Activated CD4-positive, alpha-beta T cell treated with anti-CD3 and anti-CD28 coated beads for 36 hours (primary cell): ENCODE measurements at regions not wholly inside any gene's neighbourhood (a gene's known extent, or its start where the extent isn't known, plus 50 kb on each side); places are given as distances from the start of the nearest gene placed in this dataset.

Experiments
- ATAC-seq: fragments of 200-7000 bp; cut with Tn5 transposase; one replicate; pipeline ENCODE4 v1.10.0; 2021; ENCODE audit warnings: mild to moderate bottlenecking, moderate library complexity
- CTCF ChIA-PET: fragments of 350-600 bp; sonication (Branson Sonifier 250); formaldehyde crosslinking; loops from one replicate; lab custom pipeline; 2021; ENCODE audit warnings: antibody characterized with exemption; lab: Charles Lee
- POLR2A ChIA-PET: fragments of 350-600 bp; sonication (Branson Sonifier 250); formaldehyde crosslinking; loops from one replicate; lab custom pipeline; 2021; ENCODE audit warnings: antibody characterized with exemption, inconsistent platforms; lab: Charles Lee
- DNase-seq: peaks from one replicate; pipeline ENCODE4 v3.0.0-alpha.2; 2020
- H3K27ac Mint-ChIP-seq: one replicate; pipeline ENCODE4 v1.8.0; 2021; ENCODE audit warnings: mixed read lengths
- H3K27me3 Mint-ChIP-seq: one replicate; pipeline ENCODE4 v1.8.0; 2021; ENCODE audit warnings: mixed read lengths
- H3K36me3 Mint-ChIP-seq: one replicate; pipeline ENCODE4 v1.8.0; 2021; ENCODE audit warnings: low read depth, mixed read lengths
- H3K4me1 Mint-ChIP-seq: one replicate; pipeline ENCODE4 v1.8.0; 2021; ENCODE audit warnings: mixed read lengths
- H3K4me3 Mint-ChIP-seq: one replicate; pipeline ENCODE4 v1.8.0; 2021; ENCODE audit warnings: mild to moderate bottlenecking, moderate library complexity, mixed read lengths
- H3K9me3 Mint-ChIP-seq: one replicate; pipeline ENCODE4 v1.8.0; 2021; ENCODE audit warnings: low read depth, mixed read lengths
- intact Hi-C, 2 experiments: fragments of 100-400 bp; cut with DNase I in 1 of 2; cut with micrococcal nuclease in 1 of 2; formaldehyde crosslinking; loops; one replicate each; pipeline versions ENCODE4 v1.14.2 to v1.15.1; 2022 to 2024; cut with DNase I, micrococcal nuclease

- Mint-ChIP-seq H3K27ac (peak overlapping the region; percentile 83), H3K27me3 (no peaks in the 10 kb centered on the region), H3K9me3 (no peaks in the 10 kb centered on the region), H3K4me1 (peaks cover 71% of the 10 kb centered on the region), H3K36me3 (peaks cover 2% of the 10 kb centered on the region), H3K4me3 (no peak overlapping the region)
- CTCF ChIA-PET = interaction anchor here (0.7 kb wide), 1 partner anchor 234 kb away, joined by 3 read pairs; no protein-coding TSS in a partner anchor
- intact Hi-C loops = loop anchor here in 1 of 2 experiments (10.0 kb wide), 2 partner anchors 241 to 789 kb away; partner anchors contain the start of gene JARID2
- no peak for ATAC-seq
- POLR2A ChIA-PET = no interaction called here
- DNase-seq = peak; percentile 26
Observed at GRCh38 chr6:14455427-14455826, 337.9 kb downstream of the CD83 start.

GRCh38 chr6:14455876-14456648 is 338.5 kb downstream of the CD83 start:
- no peaks in the 10 kb centered on the region for H3K27me3 Mint-ChIP-seq
- no peak for ATAC-seq
- ChIA-PET CTCF (interaction anchor here (0.7 kb wide), 1 partner anchor 235 kb away, joined by 3 read pairs; no protein-coding TSS in a partner anchor), POLR2A (interaction anchor here (0.6 kb wide), 1 partner anchor 9 kb away, joined by 3 read pairs; no protein-coding TSS in a partner anchor)
- no peak overlapping the region for H3K4me3 Mint-ChIP-seq
- H3K27ac Mint-ChIP-seq = peak overlapping the region; percentile 83
- H3K9me3 Mint-ChIP-seq = no peaks in the 10 kb centered on the region
- H3K4me1 Mint-ChIP-seq = peaks cover 68% of the 10 kb centered on the region
- no peak for DNase-seq
- H3K36me3 Mint-ChIP-seq = peaks cover 2% of the 10 kb centered on the region
- intact Hi-C loops = loop anchor here in 1 of 2 experiments (10.0 kb wide), 2 partner anchors 241 to 789 kb away; partner anchors contain the start of gene JARID2

GRCh38 chr6:14456941-14457340 is 339.4 kb downstream of the CD83 start:
- no peaks in the 10 kb centered on the region for H3K27me3 Mint-ChIP-seq
- intact Hi-C loops = loop anchor here in 1 of 2 experiments (10.0 kb wide), 2 partner anchors 242 to 788 kb away; partner anchors contain the start of gene JARID2
- H3K36me3 Mint-ChIP-seq = no peaks in the 10 kb centered on the region
- no peaks in the 10 kb centered on the region for H3K9me3 Mint-ChIP-seq
- ATAC-seq (peak; percentile 28), DNase-seq (no peak)
- POLR2A ChIA-PET = no interaction called here
- H3K4me3 Mint-ChIP-seq = no peak overlapping the region
- CTCF ChIA-PET = no interaction called here
- H3K27ac Mint-ChIP-seq = no peak overlapping the region
- H3K4me1 Mint-ChIP-seq = peaks cover 61% of the 10 kb centered on the region

GRCh38 chr6:14458669-14459266 is 341.2 kb downstream of the CD83 start:
- H3K4me3 Mint-ChIP-seq = no peak overlapping the region
- peaks cover 3% of the 10 kb centered on the region for H3K9me3 Mint-ChIP-seq
- H3K36me3 Mint-ChIP-seq = peaks cover 4% of the 10 kb centered on the region
- DNase-seq = no peak
- intact Hi-C loops = loop anchor here in 1 of 2 experiments (10.0 kb wide), 2 partner anchors 244 to 786 kb away; partner anchors contain the start of gene JARID2
- ATAC-seq = no peak
- ChIA-PET CTCF (no interaction called here), POLR2A (no interaction called here)
- H3K27me3 Mint-ChIP-seq = no peaks in the 10 kb centered on the region
- peaks cover 47% of the 10 kb centered on the region for H3K4me1 Mint-ChIP-seq
- no peak overlapping the region for H3K27ac Mint-ChIP-seq

GRCh38 chr6:14459315-14459714 is 341.7 kb downstream of the CD83 start:
- Mint-ChIP-seq H3K36me3 (peaks cover 4% of the 10 kb centered on the region), H3K27ac (no peak overlapping the region), H3K27me3 (no peaks in the 10 kb centered on the region), H3K4me3 (no peak overlapping the region), H3K9me3 (peaks cover 3% of the 10 kb centered on the region), H3K4me1 (peaks cover 47% of the 10 kb centered on the region)
- POLR2A ChIA-PET = no interaction called here
- ATAC-seq (no peak), DNase-seq (no peak)
- intact Hi-C loops = loop anchor here in 1 of 2 experiments (10.0 kb wide), 2 partner anchors 245 to 785 kb away; partner anchors contain the start of gene JARID2
- CTCF ChIA-PET = no interaction called here

- Mint-ChIP-seq H3K27ac (no peak overlapping the region), H3K4me1 (peaks cover 35% of the 10 kb centered on the region)
- POLR2A ChIA-PET = no interaction called here
Observed at GRCh38 chr6:14460556-14460955, 343.0 kb downstream of the CD83 start.

GRCh38 chr6:14462135-14462534 is 344.6 kb downstream of the CD83 start:
- Mint-ChIP-seq H3K27me3 (no peaks in the 10 kb centered on the region), H3K36me3 (peaks cover 4% of the 10 kb centered on the region), H3K4me3 (no peak overlapping the region), H3K27ac (no peak overlapping the region), H3K4me1 (peaks cover 20% of the 10 kb centered on the region), H3K9me3 (peaks cover 3% of the 10 kb centered on the region)
- intact Hi-C loops = no loop called here
- ChIA-PET POLR2A (interaction anchor here (0.6 kb wide), 1 partner anchor 354 kb away, joined by 3 read pairs; no protein-coding TSS in a partner anchor), CTCF (interaction anchor here (0.7 kb wide), 1 partner anchor 12 kb away, joined by 3 read pairs; no protein-coding TSS in a partner anchor)
- no peak for ATAC-seq
- DNase-seq = no peak

More at GRCh38 chr6:14460556-14460955, 343.0 kb downstream of the CD83 start:
- CTCF ChIA-PET = no interaction called here
- intact Hi-C loops = no loop called here
- H3K27me3 Mint-ChIP-seq = no peaks in the 10 kb centered on the region
- H3K36me3 Mint-ChIP-seq = peaks cover 4% of the 10 kb centered on the region
- ATAC-seq = no peak
- DNase-seq = no peak
- H3K4me3 Mint-ChIP-seq = no peak overlapping the region
- H3K9me3 Mint-ChIP-seq = peaks cover 3% of the 10 kb centered on the region

GRCh38 chr6:14462566-14462965 is 345.0 kb downstream of the CD83 start:
- Mint-ChIP-seq H3K4me1 (peaks cover 18% of the 10 kb centered on the region), H3K9me3 (peaks cover 3% of the 10 kb centered on the region), H3K27me3 (no peaks in the 10 kb centered on the region), H3K4me3 (no peak overlapping the region), H3K27ac (no peak overlapping the region), H3K36me3 (peaks cover 4% of the 10 kb centered on the region)
- DNase-seq (no peak), ATAC-seq (no peak)
- intact Hi-C loops = no loop called here
- POLR2A ChIA-PET = interaction anchor here (0.6 kb wide), 2 partner anchors 10 to 354 kb away, joined by 3 read pairs; no protein-coding TSS in a partner anchor
- CTCF ChIA-PET = interaction anchor here (0.7 kb wide), 1 partner anchor 12 kb away, joined by 3 read pairs; no protein-coding TSS in a partner anchor

GRCh38 chr6:14463110-14463509 is 345.5 kb downstream of the CD83 start:
- no peak for ATAC-seq
- no peak overlapping the region for H3K27ac Mint-ChIP-seq
- H3K9me3 Mint-ChIP-seq = peaks cover 8% of the 10 kb centered on the region
- peaks cover 16% of the 10 kb centered on the region for H3K4me1 Mint-ChIP-seq
- peaks cover 4% of the 10 kb centered on the region for H3K36me3 Mint-ChIP-seq
- H3K4me3 Mint-ChIP-seq = no peak overlapping the region
- DNase-seq = no peak
- ChIA-PET POLR2A (interaction anchor here (0.6 kb wide), 1 partner anchor 10 kb away, joined by 3 read pairs; no protein-coding TSS in a partner anchor), CTCF (interaction anchor here (1.9 kb wide), 1 partner anchor 9 kb away, joined by 4 read pairs; no protein-coding TSS in a partner anchor)
- intact Hi-C loops = no loop called here
- no peaks in the 10 kb centered on the region for H3K27me3 Mint-ChIP-seq

- Mint-ChIP-seq H3K36me3 (peaks cover 4% of the 10 kb centered on the region), H3K4me3 (no peak overlapping the region), H3K9me3 (peaks cover 15% of the 10 kb centered on the region), H3K27me3 (no peaks in the 10 kb centered on the region), H3K27ac (no peak overlapping the region), H3K4me1 (peaks cover 16% of the 10 kb centered on the region)
- intact Hi-C loops = no loop called here
- ATAC-seq = peak; percentile 33
- POLR2A ChIA-PET = no interaction called here
- DNase-seq = peak; percentile 13
- CTCF ChIA-PET = interaction anchor here (1.9 kb wide), 1 partner anchor 10 kb away, joined by 4 read pairs; no protein-coding TSS in a partner anchor
Observed at GRCh38 chr6:14464055-14464454, 346.5 kb downstream of the CD83 start.

- H3K27me3 Mint-ChIP-seq = no peaks in the 10 kb centered on the region
- H3K27ac Mint-ChIP-seq = no peak overlapping the region
- ChIA-PET CTCF (interaction anchor here (1.9 kb wide), 1 partner anchor 11 kb away, joined by 4 read pairs; no protein-coding TSS in a partner anchor), POLR2A (interaction anchor here (0.7 kb wide), 1 partner anchor 8 kb away, joined by 3 read pairs; no protein-coding TSS in a partner anchor)
- peaks cover 16% of the 10 kb centered on the region for H3K4me1 Mint-ChIP-seq
- no peak for DNase-seq
- peaks cover 4% of the 10 kb centered on the region for H3K36me3 Mint-ChIP-seq
- intact Hi-C loops = no loop called here
- no peak for ATAC-seq
- no peak overlapping the region for H3K4me3 Mint-ChIP-seq
- H3K9me3 Mint-ChIP-seq = peaks cover 21% of the 10 kb centered on the region
Observed at GRCh38 chr6:14464716-14465115, 347.1 kb downstream of the CD83 start.
